Body of pancreas (tissue), 4 donors: ENCODE measurements at regions not wholly inside any gene's neighbourhood (a gene's known extent, or its start where the extent isn't known, plus 50 kb on each side); places are given as distances from the start of the nearest gene placed in this dataset.

Source experiments
- CTCF ChIP-seq, 7 experiments: fragments of 450-650 bp in 4 of 7; fragments of 200-600 bp in 3 of 7; sonication (generic) in 3 of 7; IDR thresholded peaks; one replicate each; pipeline ENCODE4 v1.5.1; 2016 to 2019; ENCODE audit warnings: antibody characterized with exemption in 7 of 7
- POLR2A ChIP-seq, 3 donors: fragments of 450-650 bp; IDR thresholded peaks; one replicate each; pipeline ENCODE4 v1.6.1; 2016; ENCODE audit warnings: antibody characterized with exemption in 3 of 3, mild to moderate bottlenecking in 2 of 3

- no peak for TF ChIP-seq CTCF (IDR thresholded peaks at IDR 0.05)
- no peak for TF ChIP-seq POLR2A (IDR thresholded peaks at IDR 0.05)
Observed at GRCh38 chr6:77371748-77372147, 91.5 kb downstream of the HTR1B start.
